GM12878 (cell line): ENCODE measurements at regions not wholly inside any gene's neighbourhood (a gene's known extent, or its start where the extent isn't known, plus 50 kb on each side); places are given as distances from the start of the nearest gene placed in this dataset.
A peak's percentile ranks its signal among the peaks of the same experiment; 100 is the strongest.

Experiments used
- ESRRA ChIP-seq: IDR thresholded peaks from 2 replicates; pipeline ENCODE4 v1.6.1; 2012; ENCODE audit warnings: mild to moderate bottlenecking, low read length, improper control_type of control experiment
- EZH2 ChIP-seq: IDR thresholded peaks from 2 replicates; pipeline ENCODE4 v1.6.1; 2012; ENCODE audit warnings: low read depth, mild to moderate bottlenecking, control low read depth, inconsistent platforms, low read length, borderline replicate concordance; ENCODE audit not compliant: control insufficient read depth
- KDM1A ChIP-seq: fragments of 200-600 bp; sonication (generic); IDR thresholded peaks from 2 replicates; pipeline ENCODE4 v1.6.1; 2016; ENCODE audit warnings: borderline replicate concordance
- LARP7 ChIP-seq: fragments of 450-650 bp; IDR thresholded peaks from 2 replicates; pipeline ENCODE4 v1.6.1; 2017; ENCODE audit warnings: mild to moderate bottlenecking
- MTA2 ChIP-seq: fragments of 450-650 bp; IDR thresholded peaks from 2 replicates; pipeline ENCODE4 v1.6.1; 2016; ENCODE audit warnings: low read depth, mild to moderate bottlenecking, moderate library complexity
- NBN ChIP-seq: fragments of 450-650 bp; IDR thresholded peaks from 2 replicates; pipeline ENCODE4 v1.6.1; 2016
- NFYA ChIP-seq: IDR thresholded peaks from 2 replicates; pipeline ENCODE4 v1.6.1; 2011; ENCODE audit warnings: low read depth, mild to moderate bottlenecking, low read length, improper control_type of control experiment, borderline replicate concordance
- TAF1 ChIP-seq: IDR thresholded peaks from 2 replicates; pipeline ENCODE4 v1.6.1; 2011; ENCODE audit warnings: mild to moderate bottlenecking, low read depth, low read length, borderline replicate concordance
- ZNF622 ChIP-seq: fragments of 450-650 bp; IDR thresholded peaks from 2 replicates; pipeline ENCODE4 v1.6.1; 2017; ENCODE audit warnings: mild to moderate bottlenecking, inconsistent platforms
- TF ChIP-seq, protein P1 (sequence below): IDR thresholded peaks from 2 replicates; pipeline ENCODE4 v1.6.1; 2012; ENCODE audit warnings: low read length, inconsistent platforms
- TF ChIP-seq, protein P2 (sequence below): fragments of 450-650 bp; IDR thresholded peaks from 2 replicates; pipeline ENCODE4 v1.6.1; 2018; ENCODE audit warnings: borderline replicate concordance, mild to moderate bottlenecking; ENCODE audit not compliant: partially characterized antibody
- TF ChIP-seq, protein P3 (sequence below): fragments of 450-650 bp; IDR thresholded peaks from 2 replicates; pipeline ENCODE4 v1.6.1; 2017; ENCODE audit warnings: mild to moderate bottlenecking, low read depth, inconsistent platforms; ENCODE audit not compliant: poor library complexity, severe bottlenecking
- TF ChIP-seq, protein P4 (sequence below): fragments of 450-650 bp; IDR thresholded peaks from 2 replicates; pipeline ENCODE4 v1.6.1; 2017; ENCODE audit warnings: mild to moderate bottlenecking
- TF ChIP-seq, protein P5 (sequence below): fragments of 450-650 bp; IDR thresholded peaks from 2 replicates; pipeline ENCODE4 v1.6.1; 2018; ENCODE audit warnings: mild to moderate bottlenecking, low read depth, moderate library complexity; ENCODE audit not compliant: partially characterized antibody
- TF ChIP-seq, protein P6 (sequence below): fragments of 450-650 bp; formaldehyde crosslinking; IDR thresholded peaks from 2 replicates; pipeline ENCODE4 v1.5.0; 2022; ENCODE audit warnings: mild to moderate bottlenecking, missing genetic modification characterization

DNA sequence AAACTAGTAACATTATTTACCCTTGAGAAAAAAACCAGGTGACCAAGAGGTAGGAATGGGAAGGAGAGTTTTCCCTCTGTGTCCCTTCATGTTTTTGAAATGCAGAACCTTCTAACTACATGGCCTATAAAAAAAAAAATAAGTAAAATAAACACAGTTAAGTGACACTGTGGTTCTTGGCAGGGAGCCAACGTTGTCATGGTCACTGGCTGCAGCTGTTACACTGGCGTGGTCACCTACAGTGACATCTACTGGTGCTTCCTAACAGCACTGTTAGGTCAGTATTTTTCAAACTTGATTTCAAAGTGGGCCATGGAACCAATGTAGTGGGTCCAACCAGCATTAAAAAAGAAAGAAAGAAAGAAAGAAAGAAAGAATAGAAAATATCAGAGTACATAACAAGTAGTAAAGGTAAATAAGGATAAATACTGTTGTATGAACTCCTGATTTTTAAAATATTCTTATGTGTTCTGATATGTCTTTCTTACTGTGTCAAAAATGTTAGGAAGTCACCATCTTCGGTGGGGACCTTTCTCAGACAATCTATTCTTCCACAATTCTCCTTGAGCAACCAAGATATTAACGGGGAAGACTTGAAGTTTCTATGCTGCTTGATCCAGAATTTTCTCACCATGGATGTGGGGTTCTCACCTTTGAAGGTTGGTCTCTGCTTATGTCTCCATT, 59.1 kb upstream of the PJA2 start (continued):
- TF ChIP-seq, protein P1, sequence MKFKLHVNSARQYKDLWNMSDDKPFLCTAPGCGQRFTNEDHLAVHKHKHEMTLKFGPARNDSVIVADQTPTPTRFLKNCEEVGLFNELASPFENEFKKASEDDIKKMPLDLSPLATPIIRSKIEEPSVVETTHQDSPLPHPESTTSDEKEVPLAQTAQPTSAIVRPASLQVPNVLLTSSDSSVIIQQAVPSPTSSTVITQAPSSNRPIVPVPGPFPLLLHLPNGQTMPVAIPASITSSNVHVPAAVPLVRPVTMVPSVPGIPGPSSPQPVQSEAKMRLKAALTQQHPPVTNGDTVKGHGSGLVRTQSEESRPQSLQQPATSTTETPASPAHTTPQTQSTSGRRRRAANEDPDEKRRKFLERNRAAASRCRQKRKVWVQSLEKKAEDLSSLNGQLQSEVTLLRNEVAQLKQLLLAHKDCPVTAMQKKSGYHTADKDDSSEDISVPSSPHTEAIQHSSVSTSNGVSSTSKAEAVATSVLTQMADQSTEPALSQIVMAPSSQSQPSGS: no peak
- TF ChIP-seq ZNF622 (no peak), NBN (no peak), KDM1A (no peak), NFYA (no peak), EZH2 (no peak), ESRRA (no peak), LARP7 (no peak), MTA2 (no peak), TAF1 (no peak)
- TF ChIP-seq, protein P2, sequence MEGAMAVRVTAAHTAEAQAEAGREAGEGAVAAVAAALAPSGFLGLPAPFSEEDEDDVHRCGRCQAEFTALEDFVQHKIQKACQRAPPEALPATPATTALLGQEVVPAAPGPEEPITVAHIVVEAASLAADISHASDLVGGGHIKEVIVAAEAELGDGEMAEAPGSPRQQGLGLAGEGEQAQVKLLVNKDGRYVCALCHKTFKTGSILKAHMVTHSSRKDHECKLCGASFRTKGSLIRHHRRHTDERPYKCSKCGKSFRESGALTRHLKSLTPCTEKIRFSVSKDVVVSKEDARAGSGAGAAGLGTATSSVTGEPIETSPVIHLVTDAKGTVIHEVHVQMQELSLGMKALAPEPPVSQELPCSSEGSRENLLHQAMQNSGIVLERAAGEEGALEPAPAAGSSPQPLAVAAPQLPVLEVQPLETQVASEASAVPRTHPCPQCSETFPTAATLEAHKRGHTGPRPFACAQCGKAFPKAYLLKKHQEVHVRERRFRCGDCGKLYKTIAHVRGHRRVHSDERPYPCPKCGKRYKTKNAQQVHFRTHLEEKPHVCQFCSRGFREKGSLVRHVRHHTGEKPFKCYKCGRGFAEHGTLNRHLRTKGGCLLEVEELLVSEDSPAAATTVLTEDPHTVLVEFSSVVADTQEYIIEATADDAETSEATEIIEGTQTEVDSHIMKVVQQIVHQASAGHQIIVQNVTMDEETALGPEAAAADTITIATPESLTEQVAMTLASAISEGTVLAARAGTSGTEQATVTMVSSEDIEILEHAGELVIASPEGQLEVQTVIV: no peak
- TF ChIP-seq, protein P3, sequence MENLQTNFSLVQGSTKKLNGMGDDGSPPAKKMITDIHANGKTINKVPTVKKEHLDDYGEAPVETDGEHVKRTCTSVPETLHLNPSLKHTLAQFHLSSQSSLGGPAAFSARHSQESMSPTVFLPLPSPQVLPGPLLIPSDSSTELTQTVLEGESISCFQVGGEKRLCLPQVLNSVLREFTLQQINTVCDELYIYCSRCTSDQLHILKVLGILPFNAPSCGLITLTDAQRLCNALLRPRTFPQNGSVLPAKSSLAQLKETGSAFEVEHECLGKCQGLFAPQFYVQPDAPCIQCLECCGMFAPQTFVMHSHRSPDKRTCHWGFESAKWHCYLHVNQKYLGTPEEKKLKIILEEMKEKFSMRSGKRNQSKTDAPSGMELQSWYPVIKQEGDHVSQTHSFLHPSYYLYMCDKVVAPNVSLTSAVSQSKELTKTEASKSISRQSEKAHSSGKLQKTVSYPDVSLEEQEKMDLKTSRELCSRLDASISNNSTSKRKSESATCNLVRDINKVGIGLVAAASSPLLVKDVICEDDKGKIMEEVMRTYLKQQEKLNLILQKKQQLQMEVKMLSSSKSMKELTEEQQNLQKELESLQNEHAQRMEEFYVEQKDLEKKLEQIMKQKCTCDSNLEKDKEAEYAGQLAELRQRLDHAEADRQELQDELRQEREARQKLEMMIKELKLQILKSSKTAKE: peak; percentile 95
- TF ChIP-seq, protein P4, sequence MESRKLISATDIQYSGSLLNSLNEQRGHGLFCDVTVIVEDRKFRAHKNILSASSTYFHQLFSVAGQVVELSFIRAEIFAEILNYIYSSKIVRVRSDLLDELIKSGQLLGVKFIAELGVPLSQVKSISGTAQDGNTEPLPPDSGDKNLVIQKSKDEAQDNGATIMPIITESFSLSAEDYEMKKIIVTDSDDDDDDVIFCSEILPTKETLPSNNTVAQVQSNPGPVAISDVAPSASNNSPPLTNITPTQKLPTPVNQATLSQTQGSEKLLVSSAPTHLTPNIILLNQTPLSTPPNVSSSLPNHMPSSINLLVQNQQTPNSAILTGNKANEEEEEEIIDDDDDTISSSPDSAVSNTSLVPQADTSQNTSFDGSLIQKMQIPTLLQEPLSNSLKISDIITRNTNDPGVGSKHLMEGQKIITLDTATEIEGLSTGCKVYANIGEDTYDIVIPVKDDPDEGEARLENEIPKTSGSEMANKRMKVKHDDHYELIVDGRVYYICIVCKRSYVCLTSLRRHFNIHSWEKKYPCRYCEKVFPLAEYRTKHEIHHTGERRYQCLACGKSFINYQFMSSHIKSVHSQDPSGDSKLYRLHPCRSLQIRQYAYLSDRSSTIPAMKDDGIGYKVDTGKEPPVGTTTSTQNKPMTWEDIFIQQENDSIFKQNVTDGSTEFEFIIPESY: no peak
- TF ChIP-seq, protein P5, sequence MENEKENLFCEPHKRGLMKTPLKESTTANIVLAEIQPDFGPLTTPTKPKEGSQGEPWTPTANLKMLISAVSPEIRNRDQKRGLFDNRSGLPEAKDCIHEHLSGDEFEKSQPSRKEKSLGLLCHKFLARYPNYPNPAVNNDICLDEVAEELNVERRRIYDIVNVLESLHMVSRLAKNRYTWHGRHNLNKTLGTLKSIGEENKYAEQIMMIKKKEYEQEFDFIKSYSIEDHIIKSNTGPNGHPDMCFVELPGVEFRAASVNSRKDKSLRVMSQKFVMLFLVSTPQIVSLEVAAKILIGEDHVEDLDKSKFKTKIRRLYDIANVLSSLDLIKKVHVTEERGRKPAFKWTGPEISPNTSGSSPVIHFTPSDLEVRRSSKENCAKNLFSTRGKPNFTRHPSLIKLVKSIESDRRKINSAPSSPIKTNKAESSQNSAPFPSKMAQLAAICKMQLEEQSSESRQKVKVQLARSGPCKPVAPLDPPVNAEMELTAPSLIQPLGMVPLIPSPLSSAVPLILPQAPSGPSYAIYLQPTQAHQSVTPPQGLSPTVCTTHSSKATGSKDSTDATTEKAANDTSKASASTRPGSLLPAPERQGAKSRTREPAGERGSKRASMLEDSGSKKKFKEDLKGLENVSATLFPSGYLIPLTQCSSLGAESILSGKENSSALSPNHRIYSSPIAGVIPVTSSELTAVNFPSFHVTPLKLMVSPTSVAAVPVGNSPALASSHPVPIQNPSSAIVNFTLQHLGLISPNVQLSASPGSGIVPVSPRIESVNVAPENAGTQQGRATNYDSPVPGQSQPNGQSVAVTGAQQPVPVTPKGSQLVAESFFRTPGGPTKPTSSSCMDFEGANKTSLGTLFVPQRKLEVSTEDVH: no peak
- TF ChIP-seq, protein P6, sequence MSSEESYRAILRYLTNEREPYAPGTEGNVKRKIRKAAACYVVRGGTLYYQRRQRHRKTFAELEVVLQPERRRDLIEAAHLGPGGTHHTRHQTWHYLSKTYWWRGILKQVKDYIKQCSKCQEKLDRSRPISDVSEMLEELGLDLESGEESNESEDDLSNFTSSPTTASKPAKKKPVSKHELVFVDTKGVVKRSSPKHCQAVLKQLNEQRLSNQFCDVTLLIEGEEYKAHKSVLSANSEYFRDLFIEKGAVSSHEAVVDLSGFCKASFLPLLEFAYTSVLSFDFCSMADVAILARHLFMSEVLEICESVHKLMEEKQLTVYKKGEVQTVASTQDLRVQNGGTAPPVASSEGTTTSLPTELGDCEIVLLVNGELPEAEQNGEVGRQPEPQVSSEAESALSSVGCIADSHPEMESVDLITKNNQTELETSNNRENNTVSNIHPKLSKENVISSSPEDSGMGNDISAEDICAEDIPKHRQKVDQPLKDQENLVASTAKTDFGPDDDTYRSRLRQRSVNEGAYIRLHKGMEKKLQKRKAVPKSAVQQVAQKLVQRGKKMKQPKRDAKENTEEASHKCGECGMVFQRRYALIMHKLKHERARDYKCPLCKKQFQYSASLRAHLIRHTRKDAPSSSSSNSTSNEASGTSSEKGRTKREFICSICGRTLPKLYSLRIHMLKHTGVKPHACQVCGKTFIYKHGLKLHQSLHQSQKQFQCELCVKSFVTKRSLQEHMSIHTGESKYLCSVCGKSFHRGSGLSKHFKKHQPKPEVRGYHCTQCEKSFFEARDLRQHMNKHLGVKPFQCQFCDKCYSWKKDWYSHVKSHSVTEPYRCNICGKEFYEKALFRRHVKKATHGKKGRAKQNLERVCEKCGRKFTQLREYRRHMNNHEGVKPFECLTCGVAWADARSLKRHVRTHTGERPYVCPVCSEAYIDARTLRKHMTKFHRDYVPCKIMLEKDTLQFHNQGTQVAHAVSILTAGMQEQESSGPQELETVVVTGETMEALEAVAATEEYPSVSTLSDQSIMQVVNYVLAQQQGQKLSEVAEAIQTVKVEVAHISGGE (CRISPR knock-in tag): no peak
